NT2/D1 (cell line): ENCODE measurements at regions not wholly inside any gene's neighbourhood (a gene's known extent, or its start where the extent isn't known, plus 50 kb on each side); places are given as distances from the start of the nearest gene placed in this dataset.

Source experiments
- SUZ12 ChIP-seq: IDR thresholded peaks from 2 replicates; pipeline ENCODE4 v1.6.1; 2011; ENCODE audit not compliant: insufficient read length, insufficient read depth; ENCODE audit errors: extremely low read depth
- ZNF274 ChIP-seq: IDR thresholded peaks from 2 replicates; pipeline ENCODE4 v1.6.1; 2011; ENCODE audit warnings: mild to moderate bottlenecking, low read depth, low read length

- TF ChIP-seq ZNF274 (no peak), SUZ12 (no peak)
Measured at GRCh38 chr10:100684688-100685235, 60.6 kb upstream of the PAX2 start.
